ENCODE measurements at regions not wholly inside any gene's neighbourhood (a gene's known extent, or its start where the extent isn't known, plus 50 kb on each side); places are given as distances from the start of the nearest gene placed in this dataset.

- no peak for DNase-seq
Measured at GRCh38 chr6:73901986-73902385, 206.0 kb downstream of the CD109 start.

GRCh38 chr6:73901311-73901710 lies 205.3 kb downstream of the CD109 start:
- no peak for DNase-seq

DNA sequence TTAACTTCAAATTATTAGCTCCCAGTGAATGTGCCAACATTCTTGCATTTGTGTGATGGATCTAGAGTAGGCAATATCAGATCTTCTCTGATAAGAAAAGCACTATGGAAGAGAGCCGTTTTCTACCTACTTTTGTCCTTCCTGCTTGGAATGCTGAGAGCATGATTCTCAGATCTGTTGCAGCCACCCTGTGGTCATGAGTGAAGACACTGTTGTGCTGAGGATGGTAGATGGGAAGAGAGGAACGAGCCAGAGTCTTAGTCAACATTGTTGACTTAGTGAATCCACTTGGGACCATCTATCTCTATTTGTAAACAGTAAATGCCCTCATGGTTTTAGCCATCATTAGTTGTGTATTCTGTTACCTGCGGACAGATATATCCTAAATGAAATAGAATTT lies 202.6 kb downstream of the CD109 start:
- no peak for DNase-seq

DNA sequence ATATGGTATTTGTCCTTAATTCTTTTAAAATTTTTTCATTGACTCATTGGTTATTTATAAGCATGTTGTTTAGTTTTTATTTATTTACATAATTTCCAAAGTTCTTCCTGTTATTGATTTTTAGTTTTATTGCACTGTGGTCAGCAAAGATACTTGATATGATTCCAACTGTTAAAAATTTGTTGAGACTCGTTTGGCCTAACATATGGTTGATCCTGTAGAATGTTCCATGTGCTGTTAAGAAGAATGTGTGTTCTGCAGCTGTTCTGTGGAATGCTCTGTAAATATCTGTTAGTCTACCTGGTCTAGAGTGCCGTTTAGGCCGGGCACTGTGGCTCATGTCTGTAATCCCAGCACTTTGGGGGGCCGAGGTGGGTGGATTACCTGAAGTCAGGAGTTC lies 197.7 kb downstream of the CD109 start:
- no peak for DNase-seq

DNA sequence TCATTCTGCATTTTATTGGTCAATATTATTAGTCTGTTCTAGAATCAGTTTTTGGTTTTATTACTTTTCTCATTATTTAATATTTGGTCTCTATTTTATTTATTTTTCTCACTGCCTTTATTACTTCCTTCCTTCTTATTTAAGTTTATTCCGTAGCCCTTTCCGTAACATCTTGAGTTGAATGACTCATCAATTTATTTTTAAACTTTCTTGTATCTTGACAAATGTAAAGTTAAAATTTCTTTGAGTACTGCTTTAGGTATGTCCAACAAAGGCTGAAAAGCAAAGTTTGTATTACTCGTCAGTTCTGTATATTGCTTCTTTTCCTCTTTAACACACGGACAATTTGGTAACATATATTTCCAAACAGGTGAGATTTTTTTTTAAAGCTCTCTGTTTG lies 192.0 kb downstream of the CD109 start:
- no peak for DNase-seq

- no peak for DNase-seq
Measured at GRCh38 chr6:73885393-73885792, 189.4 kb downstream of the CD109 start.

GRCh38 chr6:73884540-73884939 lies 188.5 kb downstream of the CD109 start:
- no peak for DNase-seq

DNA sequence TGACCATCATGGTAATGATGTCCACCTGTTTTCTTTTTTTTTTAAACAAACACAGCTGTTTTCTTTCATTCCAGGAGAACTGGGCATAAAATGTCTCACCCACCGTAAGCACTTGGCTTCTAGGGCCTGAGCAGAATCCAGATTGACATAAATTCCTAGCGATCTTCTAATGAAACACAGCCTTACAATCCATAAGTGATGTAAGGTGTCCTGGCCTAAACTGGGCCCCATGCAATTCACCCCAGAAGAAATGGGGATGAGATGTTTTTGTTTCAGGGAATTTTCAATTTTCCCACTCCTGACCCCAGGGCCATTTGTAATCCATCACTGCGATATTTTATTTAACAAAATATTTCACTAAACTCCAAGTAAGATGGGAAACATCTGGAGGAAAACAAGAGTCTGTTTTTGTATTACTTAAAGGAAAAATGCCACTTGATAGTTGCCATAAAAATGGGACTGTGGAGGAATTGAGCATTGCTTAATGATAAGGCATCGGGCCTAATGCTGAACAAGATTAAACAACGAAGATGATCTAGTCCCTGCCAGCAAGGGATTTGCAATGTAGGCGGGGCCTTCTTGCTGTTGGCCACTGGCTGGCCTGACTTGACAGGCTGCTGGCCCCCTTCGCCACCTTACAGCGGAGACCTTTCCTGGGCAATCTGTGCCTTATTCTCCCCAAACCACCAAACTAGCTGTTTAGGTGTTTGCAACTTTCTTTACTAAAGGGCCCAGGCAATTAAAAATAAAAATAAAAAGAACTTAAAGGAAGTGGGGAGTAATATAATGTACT lies 183.7 kb downstream of the CD109 start:
- no peak for DNase-seq

DNA sequence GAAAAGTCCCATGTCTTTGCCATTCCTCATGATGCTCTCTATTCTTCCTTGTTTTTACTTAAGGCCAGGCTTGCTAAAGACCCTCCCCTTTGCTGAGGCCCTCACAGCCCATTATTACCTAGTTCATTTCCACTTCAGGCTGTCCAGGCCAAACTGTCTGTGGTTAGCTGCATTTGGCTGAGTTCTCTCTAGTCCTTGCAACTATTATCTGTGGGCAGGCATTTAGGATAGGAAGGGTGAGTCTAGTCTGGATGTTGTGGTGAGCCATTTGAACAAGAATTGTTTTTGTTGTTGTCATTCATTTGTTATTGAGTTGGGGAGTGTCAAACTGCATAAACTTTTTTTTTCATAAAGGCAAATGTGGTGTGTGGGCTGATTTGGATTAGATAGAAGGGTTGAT lies 182.4 kb downstream of the CD109 start:
- DNase-seq = no peak
